Suppressor macrophage treated with lipopolysaccharide for 4 hours (primary cell): ENCODE measurements at regions not wholly inside any gene's neighbourhood (a gene's known extent, or its start where the extent isn't known, plus 50 kb on each side); places are given as distances from the start of the nearest gene placed in this dataset.
"Not testable (repeated sequence)": the region's sequence is repeated elsewhere in the genome, so short reads cannot be mapped to it uniquely, and the experiment has no call there.

ENCODE experiments used
- DNase-seq: peaks from one replicate; pipeline ENCODE4 v3.0.0-alpha.2; 2020

GRCh38 chrX:149420566-149420965 lies 84.5 kb downstream of the IDS start:
- not testable (repeated sequence) for DNase-seq

GRCh38 chrX:149398027-149398426 lies 107.1 kb downstream of the IDS start:
- no peak for DNase-seq

- DNase-seq: no peak
These were observed 112.2 kb downstream of the IDS start for GRCh38 chrX:149392921-149393320.

GRCh38 chrX:149383852-149384251 lies 121.3 kb downstream of the IDS start:
- no peak for DNase-seq

- DNase-seq: no peak
These were observed 130.4 kb downstream of the IDS start for GRCh38 chrX:149374751-149375150.

- DNase-seq: no peak
These were observed 132.2 kb downstream of the IDS start for GRCh38 chrX:149372866-149373265.

- DNase-seq: no peak
These were observed 133.1 kb downstream of the IDS start for GRCh38 chrX:149371986-149372385.

- DNase-seq: no peak
These were observed 135.0 kb downstream of the IDS start for GRCh38 chrX:149370097-149370496.

GRCh38 chrX:149365552-149365951 lies 139.6 kb downstream of the IDS start:
- DNase-seq: no peak

- no peak for DNase-seq
These were observed 140.0 kb downstream of the IDS start for GRCh38 chrX:149365061-149365460.

- no peak for DNase-seq
These were observed 141.1 kb downstream of the IDS start for GRCh38 chrX:149363965-149364364.

- DNase-seq: no peak
These were observed 158.8 kb downstream of the IDS start for GRCh38 chrX:149346306-149346705.

- DNase-seq: no peak
These were observed 182.8 kb downstream of the IDS start for GRCh38 chrX:149322316-149322715.

- DNase-seq: no peak
These were observed 191.2 kb downstream of the IDS start for GRCh38 chrX:149313871-149314371.

- no peak for DNase-seq
These were observed 192.1 kb downstream of the IDS start for GRCh38 chrX:149312988-149313387.

- no peak for DNase-seq
These were observed 193.0 kb downstream of the IDS start for GRCh38 chrX:149312097-149312496.

- DNase-seq: no peak
These were observed 202.4 kb downstream of the IDS start for GRCh38 chrX:149302705-149303104.

- DNase-seq: no peak
These were observed 207.0 kb downstream of the IDS start for GRCh38 chrX:149298111-149298510.

GRCh38 chrX:149296092-149296491 lies 209.0 kb downstream of the IDS start:
- no peak for DNase-seq

GRCh38 chrX:149286940-149287349 lies 218.2 kb downstream of the IDS start:
- DNase-seq: peak; percentile 39

GRCh38 chrX:149284616-149285015 lies 220.5 kb downstream of the IDS start:
- no peak for DNase-seq

- no peak for DNase-seq
These were observed 221.3 kb downstream of the IDS start for GRCh38 chrX:149283853-149284252.

GRCh38 chrX:149282909-149283308 lies 222.2 kb downstream of the IDS start:
- DNase-seq: no peak

- no peak for DNase-seq
These were observed 225.1 kb downstream of the IDS start for GRCh38 chrX:149280011-149280410.

- no peak for DNase-seq
These were observed 229.3 kb downstream of the IDS start for GRCh38 chrX:149275836-149276235.
